ENCODE measurements at regions not wholly inside any gene's neighbourhood (a gene's known extent, or its start where the extent isn't known, plus 50 kb on each side); places are given as distances from the start of the nearest gene placed in this dataset.

- TF ChIP-seq POLR2AphosphoS5 (IDR thresholded peaks at IDR 0.05) (no peak), POLR2A (IDR thresholded peaks at IDR 0.05) (no peak)
These were observed 216.9 kb upstream of the TMPRSS15 start for GRCh38 chr21:18620436-18620835.

Measured in gastroesophageal sphincter (tissue), 2 donors.